ENCODE measurements at regions not wholly inside any gene's neighbourhood (a gene's known extent, or its start where the extent isn't known, plus 50 kb on each side); places are given as distances from the start of the nearest gene placed in this dataset.

- peaks cover 2% of the 10 kb centered on the region for H3K27me3 Mint-ChIP-seq
- H3K36me3 Mint-ChIP-seq (ENCODE audit: low read depth): no peaks in the 10 kb centered on the region
- H3K27ac Mint-ChIP-seq: no peak overlapping the region
- no peaks in the 10 kb centered on the region for H3K9me3 Mint-ChIP-seq
- no peak for DNase-seq
- intact Hi-C loops (cut with micrococcal nuclease): no loop called here
- no peak overlapping the region for H3K4me3 Mint-ChIP-seq
- H3K4me1 Mint-ChIP-seq: no peaks in the 10 kb centered on the region
Measured at GRCh38 chr2:215606219-215606618, 170.4 kb upstream of the FN1 start.

DNA sequence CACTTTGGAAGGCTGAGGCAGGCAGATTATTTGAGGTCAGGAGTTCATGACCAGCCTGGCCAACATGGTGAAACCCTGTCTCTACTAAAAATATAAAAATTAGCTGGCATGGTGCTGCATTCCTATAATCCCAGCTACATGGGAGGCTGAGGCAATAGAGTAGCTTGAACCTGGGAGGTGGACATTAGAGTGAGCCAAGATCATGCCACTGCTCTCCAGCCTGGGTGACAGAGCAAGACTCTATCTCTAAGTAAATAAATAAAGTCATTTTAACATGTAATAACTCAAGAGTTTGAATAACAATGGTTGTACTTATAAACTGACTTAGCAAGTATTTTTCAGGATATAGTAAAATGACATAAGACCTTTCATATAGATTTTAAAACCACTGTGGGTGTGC lies 169.3 kb upstream of the FN1 start:
- Mint-ChIP-seq H3K4me1 (no peaks in the 10 kb centered on the region), H3K9me3 (no peaks in the 10 kb centered on the region), H3K27ac (no peak overlapping the region), H3K27me3 (no peaks in the 10 kb centered on the region), H3K4me3 (no peak overlapping the region), H3K36me3 (ENCODE audit: low read depth) (no peaks in the 10 kb centered on the region)
- intact Hi-C loops (cut with micrococcal nuclease): no loop called here
- no peak for DNase-seq

DNA sequence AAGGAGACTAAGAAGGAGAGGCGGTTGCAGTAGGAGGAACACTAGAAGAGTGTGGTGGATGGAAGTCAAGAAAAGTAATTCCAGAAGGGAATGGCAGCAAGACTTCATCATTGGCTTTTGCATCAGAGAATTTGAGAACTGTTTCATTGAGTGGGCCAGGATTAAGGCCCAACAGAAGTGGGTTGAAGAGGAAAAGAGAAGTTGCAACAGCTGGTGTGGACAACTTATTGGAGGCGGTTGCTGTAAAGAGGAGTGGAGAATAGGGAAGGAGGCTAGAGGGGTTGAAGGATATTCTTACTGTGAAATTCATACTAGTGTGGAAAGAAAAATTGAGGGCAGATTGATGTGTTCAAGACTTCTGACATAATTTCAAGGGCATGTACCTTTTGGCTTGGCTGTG lies 168.7 kb upstream of the FN1 start:
- intact Hi-C loops (cut with micrococcal nuclease): no loop called here
- H3K4me3 Mint-ChIP-seq: no peak overlapping the region
- H3K4me1 Mint-ChIP-seq: no peaks in the 10 kb centered on the region

DNA sequence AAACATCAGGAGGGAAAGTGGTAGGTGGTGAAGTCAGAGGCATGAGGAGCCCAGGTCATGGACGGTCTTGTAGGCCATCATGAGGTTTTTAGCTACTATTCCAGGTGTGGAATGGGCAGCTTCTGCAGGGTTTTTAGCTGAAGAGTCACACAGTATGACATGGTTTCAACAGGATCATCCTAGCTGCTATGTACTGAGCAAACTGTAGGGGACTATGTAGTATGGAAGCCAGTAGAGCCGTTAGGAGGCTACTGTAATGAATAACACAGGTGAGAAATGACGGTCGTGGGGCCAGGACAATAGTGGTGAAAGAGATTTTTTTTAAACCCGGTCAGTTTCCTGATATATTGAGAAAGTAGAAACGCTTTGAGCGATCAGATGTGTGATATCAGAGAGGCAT lies 167.6 kb upstream of the FN1 start:
- Mint-ChIP-seq H3K27me3 (no peaks in the 10 kb centered on the region), H3K4me1 (no peaks in the 10 kb centered on the region), H3K36me3 (ENCODE audit: low read depth) (no peaks in the 10 kb centered on the region), H3K4me3 (no peak overlapping the region), H3K9me3 (no peaks in the 10 kb centered on the region), H3K27ac (no peak overlapping the region)
- no peak for DNase-seq
- intact Hi-C loops (cut with micrococcal nuclease): no loop called here

More for the DNA sequence above, 168.7 kb upstream of the FN1 start:
- no peaks in the 10 kb centered on the region for H3K36me3 Mint-ChIP-seq (ENCODE audit: low read depth)
- no peaks in the 10 kb centered on the region for H3K9me3 Mint-ChIP-seq
- DNase-seq: no peak
- no peaks in the 10 kb centered on the region for H3K27me3 Mint-ChIP-seq
- H3K27ac Mint-ChIP-seq: no peak overlapping the region

GRCh38 chr2:215602997-215603396 lies 167.1 kb upstream of the FN1 start:
- intact Hi-C loops (cut with micrococcal nuclease): no loop called here
- no peak for DNase-seq
- H3K4me1 Mint-ChIP-seq: no peaks in the 10 kb centered on the region
- H3K27ac Mint-ChIP-seq: no peak overlapping the region
- no peaks in the 10 kb centered on the region for H3K27me3 Mint-ChIP-seq
- no peaks in the 10 kb centered on the region for H3K9me3 Mint-ChIP-seq
- no peaks in the 10 kb centered on the region for H3K36me3 Mint-ChIP-seq (ENCODE audit: low read depth)
- H3K4me3 Mint-ChIP-seq: no peak overlapping the region

DNA sequence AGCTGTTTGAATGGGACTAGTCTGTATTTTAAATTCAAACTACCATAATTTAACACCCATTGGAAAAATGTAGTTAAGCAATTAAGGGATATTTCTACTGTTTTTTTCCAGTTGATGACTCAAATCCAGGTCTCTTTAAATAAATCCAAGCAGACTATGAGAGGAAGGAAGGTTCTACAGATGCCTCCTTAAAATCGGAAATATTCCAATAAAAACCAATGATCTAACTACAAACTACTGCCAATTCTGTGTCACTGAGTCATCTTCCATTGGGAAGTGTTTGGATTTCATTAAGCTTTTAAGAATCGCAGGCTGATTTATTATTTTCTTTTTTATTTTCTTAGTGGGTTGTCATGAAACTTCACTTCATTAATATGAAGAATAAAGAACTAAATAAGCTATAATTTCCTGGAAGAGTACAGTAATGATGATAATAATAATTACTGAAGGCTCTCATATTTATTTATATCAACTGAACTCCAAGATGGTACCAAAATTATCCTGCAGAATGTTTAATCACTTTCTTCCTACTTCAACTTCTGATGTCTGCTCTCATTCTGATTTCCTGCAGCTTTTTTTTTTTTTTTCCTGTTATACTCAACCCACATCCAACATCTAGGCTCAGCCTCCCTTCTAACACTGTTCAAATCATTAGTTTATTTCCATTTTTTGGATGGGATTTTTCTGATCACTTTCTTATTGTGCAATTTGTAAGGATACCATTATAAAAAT lies 166.3 kb upstream of the FN1 start:
- intact Hi-C loops (cut with micrococcal nuclease): no loop called here
- Mint-ChIP-seq H3K4me3 (no peak overlapping the region), H3K27me3 (no peaks in the 10 kb centered on the region), H3K4me1 (no peaks in the 10 kb centered on the region), H3K9me3 (no peaks in the 10 kb centered on the region), H3K36me3 (ENCODE audit: low read depth) (no peaks in the 10 kb centered on the region), H3K27ac (no peak overlapping the region)
- DNase-seq: no peak

- Mint-ChIP-seq H3K4me3 (no peak overlapping the region), H3K36me3 (ENCODE audit: low read depth) (no peaks in the 10 kb centered on the region), H3K27me3 (no peaks in the 10 kb centered on the region), H3K27ac (no peak overlapping the region), H3K9me3 (no peaks in the 10 kb centered on the region), H3K4me1 (no peaks in the 10 kb centered on the region)
- intact Hi-C loops (cut with micrococcal nuclease): no loop called here
- no peak for DNase-seq
Measured at GRCh38 chr2:215601526-215601925, 165.7 kb upstream of the FN1 start.

DNA sequence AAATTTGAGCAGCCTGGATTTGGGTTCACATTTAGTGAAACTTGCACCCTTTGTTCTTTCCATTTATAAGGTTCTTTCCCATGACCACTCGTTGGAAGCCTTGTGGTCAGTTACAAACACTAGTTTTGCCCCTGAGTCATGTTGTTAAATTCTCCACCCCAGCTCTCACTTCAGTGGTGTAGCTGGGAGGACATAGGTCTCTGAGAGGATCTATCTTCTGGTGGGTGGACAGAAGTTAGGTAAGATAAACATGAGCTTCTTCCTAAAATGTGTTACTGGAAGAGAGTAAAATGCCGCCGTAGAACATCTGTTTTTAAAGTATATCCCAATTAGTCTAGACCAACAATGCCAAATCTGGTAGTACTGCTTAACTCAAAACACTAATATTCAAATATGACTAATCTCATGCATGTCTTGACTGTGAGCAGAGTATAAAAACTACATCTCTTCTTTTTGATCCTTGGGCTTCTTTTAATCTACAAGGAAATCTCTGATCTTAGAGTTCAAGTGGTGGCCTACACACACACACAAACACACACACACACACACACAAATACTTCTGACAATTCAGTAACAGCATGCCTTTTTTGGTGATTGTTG lies 162.6 kb upstream of the FN1 start:
- Mint-ChIP-seq H3K4me3 (no peak overlapping the region), H3K36me3 (ENCODE audit: low read depth) (no peaks in the 10 kb centered on the region)

GRCh38 chr2:215597577-215597976 lies 161.7 kb upstream of the FN1 start:
- intact Hi-C loops (cut with micrococcal nuclease): no loop called here
- H3K27ac Mint-ChIP-seq: no peak overlapping the region
- DNase-seq: no peak

More for the DNA sequence above, 162.6 kb upstream of the FN1 start:
- no peaks in the 10 kb centered on the region for H3K9me3 Mint-ChIP-seq
- no peaks in the 10 kb centered on the region for H3K27me3 Mint-ChIP-seq
- H3K27ac Mint-ChIP-seq: no peak overlapping the region
- DNase-seq: no peak
- intact Hi-C loops (cut with micrococcal nuclease): no loop called here
- H3K4me1 Mint-ChIP-seq: no peaks in the 10 kb centered on the region

GRCh38 chr2:215594766-215595165 lies 158.9 kb upstream of the FN1 start:
- no peaks in the 10 kb centered on the region for H3K4me1 Mint-ChIP-seq
- intact Hi-C loops (cut with micrococcal nuclease): no loop called here
- no peak overlapping the region for H3K4me3 Mint-ChIP-seq
- H3K27me3 Mint-ChIP-seq: peaks cover 1% of the 10 kb centered on the region
- H3K36me3 Mint-ChIP-seq (ENCODE audit: low read depth): no peaks in the 10 kb centered on the region
- DNase-seq: no peak
- no peaks in the 10 kb centered on the region for H3K9me3 Mint-ChIP-seq
- H3K27ac Mint-ChIP-seq: no peak overlapping the region

More at GRCh38 chr2:215597577-215597976, 161.7 kb upstream of the FN1 start:
- no peaks in the 10 kb centered on the region for H3K9me3 Mint-ChIP-seq
- H3K4me1 Mint-ChIP-seq: no peaks in the 10 kb centered on the region
- no peaks in the 10 kb centered on the region for H3K36me3 Mint-ChIP-seq (ENCODE audit: low read depth)
- no peaks in the 10 kb centered on the region for H3K27me3 Mint-ChIP-seq
- H3K4me3 Mint-ChIP-seq: no peak overlapping the region

DNA sequence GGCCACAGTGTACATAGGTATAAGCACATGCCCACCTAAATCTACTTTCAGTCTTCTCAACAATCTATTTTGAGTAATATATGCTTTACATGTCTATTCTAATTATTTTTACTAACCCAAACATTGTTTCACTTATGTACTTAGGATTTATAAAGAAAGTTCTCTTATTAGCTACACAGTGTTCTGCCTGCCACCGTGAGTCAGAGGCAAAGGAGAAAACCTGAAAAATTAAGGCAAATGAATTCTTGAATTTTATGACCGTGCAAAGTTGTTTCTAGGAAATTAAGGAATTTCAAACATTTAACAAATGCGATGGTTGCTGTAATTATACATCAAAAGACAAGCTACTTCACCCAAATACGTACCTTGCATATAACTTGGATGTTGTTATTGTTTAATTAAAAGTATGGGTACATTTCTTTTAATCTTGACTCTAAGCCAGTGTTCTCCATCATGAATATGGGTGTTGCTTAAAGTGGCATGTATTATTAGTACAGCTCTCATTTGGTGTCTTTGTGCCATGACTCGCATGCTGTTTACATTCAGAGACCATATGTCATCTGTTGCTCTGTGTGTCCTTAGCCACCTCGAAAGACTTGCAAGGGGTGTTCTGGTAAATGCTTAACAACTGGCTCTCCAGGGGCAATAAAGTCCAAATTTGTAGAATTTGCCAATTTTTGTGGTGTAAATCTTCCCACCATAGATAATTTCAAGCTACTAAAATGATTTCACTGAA lies 154.3 kb upstream of the FN1 start:
- H3K4me3 Mint-ChIP-seq: no peak overlapping the region
- intact Hi-C loops (cut with micrococcal nuclease): no loop called here
- peaks cover 1% of the 10 kb centered on the region for H3K27me3 Mint-ChIP-seq
- H3K36me3 Mint-ChIP-seq (ENCODE audit: low read depth): no peaks in the 10 kb centered on the region
- no peaks in the 10 kb centered on the region for H3K4me1 Mint-ChIP-seq
- DNase-seq: no peak
- no peak overlapping the region for H3K27ac Mint-ChIP-seq
- no peaks in the 10 kb centered on the region for H3K9me3 Mint-ChIP-seq

GRCh38 chr2:215583881-215584280 lies 148.0 kb upstream of the FN1 start:
- no peak overlapping the region for H3K4me3 Mint-ChIP-seq
- H3K4me1 Mint-ChIP-seq: no peaks in the 10 kb centered on the region
- no peak overlapping the region for H3K27ac Mint-ChIP-seq
- H3K27me3 Mint-ChIP-seq: no peaks in the 10 kb centered on the region
- no peaks in the 10 kb centered on the region for H3K36me3 Mint-ChIP-seq (ENCODE audit: low read depth)
- intact Hi-C loops (cut with micrococcal nuclease): no loop called here
- DNase-seq: no peak
- no peaks in the 10 kb centered on the region for H3K9me3 Mint-ChIP-seq

GRCh38 chr2:215579809-215580208 lies 143.9 kb upstream of the FN1 start:
- DNase-seq: no peak
- intact Hi-C loops (cut with micrococcal nuclease): no loop called here
- Mint-ChIP-seq H3K36me3 (ENCODE audit: low read depth) (no peaks in the 10 kb centered on the region), H3K4me1 (no peaks in the 10 kb centered on the region), H3K4me3 (no peak overlapping the region), H3K27ac (no peak overlapping the region), H3K9me3 (no peaks in the 10 kb centered on the region), H3K27me3 (peaks cover 2% of the 10 kb centered on the region)

DNA sequence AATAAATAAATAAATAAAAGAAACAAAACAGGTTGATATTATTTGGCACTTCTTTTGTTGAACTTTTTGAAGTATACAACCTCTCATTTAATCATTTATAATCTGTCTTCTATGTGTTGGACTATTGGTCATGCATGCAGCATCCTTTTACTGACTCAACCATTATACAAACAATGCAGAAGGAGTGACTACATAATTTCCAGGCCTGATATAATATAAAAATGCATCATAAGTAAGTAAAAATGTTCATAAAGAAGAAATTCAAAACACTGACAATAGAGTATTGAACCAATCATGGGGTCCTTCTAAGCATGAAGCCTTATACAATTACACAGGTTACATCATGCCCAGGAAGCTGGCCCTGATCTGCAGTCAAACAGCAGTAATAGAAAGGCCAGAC lies 141.5 kb upstream of the FN1 start:
- Mint-ChIP-seq H3K27me3 (peaks cover 2% of the 10 kb centered on the region), H3K9me3 (no peaks in the 10 kb centered on the region), H3K4me1 (no peaks in the 10 kb centered on the region), H3K27ac (no peak overlapping the region), H3K4me3 (no peak overlapping the region), H3K36me3 (ENCODE audit: low read depth) (no peaks in the 10 kb centered on the region)
- intact Hi-C loops (cut with micrococcal nuclease): no loop called here
- DNase-seq: no peak

Measured in activated CD4-positive, alpha-beta T cell treated with anti-CD3 and anti-CD28 coated beads, Interleukin-2, amount 10 ng/mL, durations not matched to agents 24 days and 14 days (primary cell).